ENCODE measurements at regions not wholly inside any gene's neighbourhood (a gene's known extent, or its start where the extent isn't known, plus 50 kb on each side); places are given as distances from the start of the nearest gene placed in this dataset.

- TF ChIP-seq, protein P1, sequence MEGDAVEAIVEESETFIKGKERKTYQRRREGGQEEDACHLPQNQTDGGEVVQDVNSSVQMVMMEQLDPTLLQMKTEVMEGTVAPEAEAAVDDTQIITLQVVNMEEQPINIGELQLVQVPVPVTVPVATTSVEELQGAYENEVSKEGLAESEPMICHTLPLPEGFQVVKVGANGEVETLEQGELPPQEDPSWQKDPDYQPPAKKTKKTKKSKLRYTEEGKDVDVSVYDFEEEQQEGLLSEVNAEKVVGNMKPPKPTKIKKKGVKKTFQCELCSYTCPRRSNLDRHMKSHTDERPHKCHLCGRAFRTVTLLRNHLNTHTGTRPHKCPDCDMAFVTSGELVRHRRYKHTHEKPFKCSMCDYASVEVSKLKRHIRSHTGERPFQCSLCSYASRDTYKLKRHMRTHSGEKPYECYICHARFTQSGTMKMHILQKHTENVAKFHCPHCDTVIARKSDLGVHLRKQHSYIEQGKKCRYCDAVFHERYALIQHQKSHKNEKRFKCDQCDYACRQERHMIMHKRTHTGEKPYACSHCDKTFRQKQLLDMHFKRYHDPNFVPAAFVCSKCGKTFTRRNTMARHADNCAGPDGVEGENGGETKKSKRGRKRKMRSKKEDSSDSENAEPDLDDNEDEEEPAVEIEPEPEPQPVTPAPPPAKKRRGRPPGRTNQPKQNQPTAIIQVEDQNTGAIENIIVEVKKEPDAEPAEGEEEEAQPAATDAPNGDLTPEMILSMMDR (IDR thresholded peaks at IDR 0.05), result no peak
- no peak for TF ChIP-seq POLR2A (IDR thresholded peaks at IDR 0.05)
- no peak for TF ChIP-seq POLR2AphosphoS5 (IDR thresholded peaks at IDR 0.05)
These were observed 184.6 kb upstream of the PHYHIPL start for GRCh38 chr10:58991856-58992255.
